ENCODE measurements at regions not wholly inside any gene's neighbourhood (a gene's known extent, or its start where the extent isn't known, plus 50 kb on each side); places are given as distances from the start of the nearest gene placed in this dataset.

GRCh38 chr1:219310181-219310728, 136.6 kb downstream of the LYPLAL1 start:
- no peak overlapping the region for H3K27ac ChIP-seq
- no peak for ATAC-seq (ENCODE audit: insufficient number of reproducible peaks, low FRiP score, low read depth)

GRCh38 chr1:219308367-219308766, 134.7 kb downstream of the LYPLAL1 start:
- H3K4me1 ChIP-seq (ENCODE audit: control insufficient read depth in 1 of 2, low read depth in 2 of 2), result peaks cover 0 to 10% of the 10 kb centered on the region in 2 donors
- no peak for DNase-seq (ENCODE audit: low spot score)
- H3K9me3 ChIP-seq, result no peaks in the 10 kb centered on the region
- no peak overlapping the region for H3K27ac ChIP-seq
- no peaks in the 10 kb centered on the region for H3K27me3 ChIP-seq (replicated peaks; ENCODE audit: insufficient read depth)
- H3K4me3 ChIP-seq, result no peak overlapping the region
- H3K36me3 ChIP-seq, result no peaks in the 10 kb centered on the region
- no peak for TF ChIP-seq CTCF (IDR thresholded peaks at IDR 0.05)
- no peak for ATAC-seq (ENCODE audit: insufficient number of reproducible peaks, low FRiP score, low read depth)

More at GRCh38 chr1:219310181-219310728, 136.6 kb downstream of the LYPLAL1 start:
- no peaks in the 10 kb centered on the region for H3K36me3 ChIP-seq
- DNase-seq (ENCODE audit: low spot score), result no peak
- no peaks in the 10 kb centered on the region for H3K9me3 ChIP-seq
- H3K27me3 ChIP-seq (replicated peaks; ENCODE audit: insufficient read depth), result no peaks in the 10 kb centered on the region
- no peak for TF ChIP-seq CTCF (IDR thresholded peaks at IDR 0.05)
- no peak overlapping the region for H3K4me3 ChIP-seq
- H3K4me1 ChIP-seq (ENCODE audit: control insufficient read depth in 1 of 2, low read depth in 2 of 2), result no peaks in the 10 kb centered on the region

- Histone ChIP-seq H3K4me3 (peak overlapping the region; percentile 68), H3K4me1 (ENCODE audit: control insufficient read depth in 1 of 2, low read depth in 2 of 2) (peaks cover 5 to 20% of the 10 kb centered on the region in 2 donors), H3K36me3 (no peaks in the 10 kb centered on the region), H3K27ac (peak overlapping the region; percentile 89 to 90), H3K27me3 (replicated peaks; ENCODE audit: insufficient read depth) (no peaks in the 10 kb centered on the region), H3K9me3 (no peaks in the 10 kb centered on the region)
- ATAC-seq (ENCODE audit: insufficient number of reproducible peaks, low FRiP score, low read depth), result peak; percentile 95
- peak; percentile 66 for DNase-seq (ENCODE audit: low spot score)
- TF ChIP-seq CTCF (IDR thresholded peaks at IDR 0.05), result no peak
These were observed 130.8 kb downstream of the LYPLAL1 start for GRCh38 chr1:219304227-219305226.

- no peaks in the 10 kb centered on the region for H3K9me3 ChIP-seq
- DNase-seq (ENCODE audit: low spot score) (no peak), ATAC-seq (ENCODE audit: insufficient number of reproducible peaks, low FRiP score, low read depth) (no peak)
- no peaks in the 10 kb centered on the region for H3K27me3 ChIP-seq (replicated peaks; ENCODE audit: insufficient read depth)
- no peaks in the 10 kb centered on the region for H3K36me3 ChIP-seq
- H3K4me3 ChIP-seq, result no peak overlapping the region
- H3K27ac ChIP-seq, result peak overlapping the region; percentile 0 to 17
- TF ChIP-seq CTCF (IDR thresholded peaks at IDR 0.05), result no peak
- H3K4me1 ChIP-seq (ENCODE audit: control insufficient read depth in 1 of 2, low read depth in 2 of 2), result peaks cover 5 to 35% of the 10 kb centered on the region in 2 donors
These were observed 129.0 kb downstream of the LYPLAL1 start for GRCh38 chr1:219302697-219303096.

- no peak for TF ChIP-seq CTCF (IDR thresholded peaks at IDR 0.05)
- Histone ChIP-seq H3K27ac (peak overlapping the region; percentile 47 to 85), H3K4me1 (ENCODE audit: control insufficient read depth in 1 of 2, low read depth in 2 of 2) (peaks cover 5 to 52% of the 10 kb centered on the region in 2 donors), H3K27me3 (replicated peaks; ENCODE audit: insufficient read depth) (no peaks in the 10 kb centered on the region), H3K4me3 (no peak overlapping the region), H3K36me3 (no peaks in the 10 kb centered on the region), H3K9me3 (no peaks in the 10 kb centered on the region)
- ATAC-seq (ENCODE audit: insufficient number of reproducible peaks, low FRiP score, low read depth) (no peak), DNase-seq (ENCODE audit: low spot score) (no peak)
These were observed 125.7 kb downstream of the LYPLAL1 start for GRCh38 chr1:219299420-219299819.

All from thoracic aorta (tissue), 2 donors.